IMR-90 (cell line): ENCODE measurements at regions not wholly inside any gene's neighbourhood (a gene's known extent, or its start where the extent isn't known, plus 50 kb on each side); places are given as distances from the start of the nearest gene placed in this dataset.
"Not testable (repeated sequence)": the region's sequence is repeated elsewhere in the genome, so short reads cannot be mapped to it uniquely, and the experiment has no call there.

Experiments
- ATAC-seq: fragments of 200-7000 bp; cut with Tn5 transposase; 2 replicates; pipeline ENCODE4 v1.9.1; 2020; ENCODE audit warnings: low read depth, mild to moderate bottlenecking, moderate library complexity
- BruUV-seq: library from RNA; stranded (reverse); fragments of 400-500 nt; replicated peaks from 2 replicates; lab custom pipeline; 2021; lab: Mats Ljungman, UMichigan
- CTCF ChIA-PET: fragments of 300-600 bp; formaldehyde crosslinking; extraction: SDS; loops from one replicate; lab custom pipeline; 2021; ENCODE audit warnings: antibody characterized with exemption; lab: Yijun Ruan, JAX
- POLR2A ChIA-PET: fragments of 300-600 bp; sonication (Branson Sonifier 250); formaldehyde crosslinking; loops from one replicate; lab custom pipeline; 2022; ENCODE audit warnings: antibody characterized with exemption; ENCODE audit not compliant: unreplicated experiment; lab: Charles Lee
- DNase-seq: peaks from one replicate; pipeline ENCODE4 v3.0.0; 2013
- H2AFZ ChIP-seq: replicated peaks from 2 replicates; pipeline ENCODE3; 2013; ENCODE audit warnings: low read length, mild to moderate bottlenecking; ENCODE audit not compliant: poor library complexity
- H2AK5ac ChIP-seq: 2 replicates; pipeline ENCODE4 v1.6.1; 2013; ENCODE audit warnings: low read depth, low read length, inconsistent platforms
- H2AK9ac ChIP-seq: replicated peaks from 2 replicates; pipeline ENCODE3; 2013; ENCODE audit warnings: mild to moderate bottlenecking, low read depth, low read length, moderate library complexity; ENCODE audit not compliant: poor library complexity
- H2BK120ac ChIP-seq: 2 replicates; pipeline ENCODE4 v1.6.1; 2013; ENCODE audit warnings: low read depth, low read length, inconsistent platforms
- H2BK15ac ChIP-seq: 3 replicates; pipeline ENCODE4 v1.6.1; 2013; ENCODE audit warnings: low read depth, low read length, inconsistent platforms
- H2BK20ac ChIP-seq: 2 replicates; pipeline ENCODE4 v1.6.1; 2013; ENCODE audit warnings: low read depth, mild to moderate bottlenecking, inconsistent platforms, low read length, moderate library complexity
- H2BK5ac ChIP-seq: 2 replicates; pipeline ENCODE4 v1.6.1; 2013; ENCODE audit warnings: mild to moderate bottlenecking, low read depth, low read length, inconsistent platforms; ENCODE audit not compliant: poor library complexity, severe bottlenecking
- H3K14ac ChIP-seq: replicated peaks from 2 replicates; pipeline ENCODE4 v1.6.1; 2013; ENCODE audit warnings: low read depth, low read length, inconsistent platforms
- H3K18ac ChIP-seq: 2 replicates; pipeline ENCODE4 v1.6.1; 2013; ENCODE audit warnings: low read depth, low read length, control low read depth
- H3K23ac ChIP-seq: 2 replicates; pipeline ENCODE4 v1.6.1; 2013; ENCODE audit warnings: low read depth, low read length, inconsistent platforms
- H3K27ac ChIP-seq: 2 replicates; pipeline ENCODE4 v1.5.1; 2013; ENCODE audit warnings: mild to moderate bottlenecking, control low read depth, low read length; ENCODE audit not compliant: insufficient read depth
- H3K27me3 ChIP-seq: 2 replicates; pipeline ENCODE4 v1.6.1; 2013; ENCODE audit warnings: low read length; ENCODE audit not compliant: control insufficient read depth, insufficient read depth
- H3K36me3 ChIP-seq: 2 replicates; pipeline ENCODE4 v1.6.1; 2013; ENCODE audit warnings: low read length, mixed read lengths; ENCODE audit not compliant: control insufficient read depth, insufficient read depth
- H3K4ac ChIP-seq: 2 replicates; pipeline ENCODE4 v1.6.1; 2013; ENCODE audit warnings: low read depth, low read length, inconsistent platforms
- H3K4me1 ChIP-seq: 2 replicates; pipeline ENCODE4 v1.6.1; 2013; ENCODE audit warnings: low read length, mixed read lengths; ENCODE audit not compliant: control insufficient read depth, insufficient read depth
- H3K4me2 ChIP-seq: 2 replicates; pipeline ENCODE4 v1.6.1; 2013; ENCODE audit warnings: low read depth, mild to moderate bottlenecking, control low read depth, low read length, moderate library complexity
- H3K4me3 ChIP-seq: 2 replicates; pipeline ENCODE4 v1.5.1; 2013; ENCODE audit warnings: low read depth, mild to moderate bottlenecking, control low read depth, low read length, moderate library complexity; ENCODE audit not compliant: insufficient read depth
- H3K56ac ChIP-seq: 2 replicates; pipeline ENCODE4 v1.6.1; 2013; ENCODE audit warnings: low read length, inconsistent platforms; ENCODE audit not compliant: insufficient read depth; ENCODE audit errors: extremely low read depth
- H3K79me1 ChIP-seq, 2 experiments: 2 replicates each; pipeline ENCODE4 v1.6.1; 2013; ENCODE audit warnings: low read length in 2 of 2, inconsistent platforms in 1 of 2, low read depth in 1 of 2
- H3K9ac ChIP-seq: 2 replicates; pipeline ENCODE4 v1.6.1; 2013; ENCODE audit warnings: low read depth, low read length, control low read depth
- H3K9me1 ChIP-seq: 2 replicates; pipeline ENCODE4 v1.6.1; 2013; ENCODE audit warnings: low read length, inconsistent platforms; ENCODE audit not compliant: insufficient read depth
- H3K9me3 ChIP-seq: 2 replicates; pipeline ENCODE4 v1.6.1; 2013; ENCODE audit warnings: low read length; ENCODE audit not compliant: control insufficient read depth, insufficient read depth
- H4K20me1 ChIP-seq: 2 replicates; pipeline ENCODE4 v1.6.1; 2013; ENCODE audit warnings: low read length, inconsistent platforms; ENCODE audit not compliant: insufficient read depth
- H4K5ac ChIP-seq: 2 replicates; pipeline ENCODE4 v1.6.1; 2013; ENCODE audit warnings: mild to moderate bottlenecking, low read depth, low read length, control low read depth
- H4K8ac ChIP-seq, 2 experiments: 2 replicates each; pipeline ENCODE4 v1.6.1; 2013; ENCODE audit warnings: low read depth in 2 of 2, low read length in 2 of 2, control low read depth in 1 of 2, inconsistent platforms in 1 of 2
- H4K91ac ChIP-seq: 2 replicates; pipeline ENCODE4 v1.6.1; 2013; ENCODE audit warnings: low read depth, low read length, inconsistent platforms; ENCODE audit not compliant: insufficient read depth
- WGBS, 2 experiments: methylation state at CpG; one replicate each; pipeline versions ENCODE4 v1.1.5 to v1.1.7; 2013; ENCODE audit warnings: missing lambda C conversion rate in 2 of 2; ENCODE audit not compliant: insufficient read length in 1 of 2; ENCODE audit errors: extremely low coverage in 2 of 2; 5-methylcytosine and 5-hydroxymethylcytosine counted together
- dilution Hi-C: fragments of 300-500 bp; cut with HindIII; formaldehyde crosslinking; loops from one replicate; pipeline ENCODE4 v1.14.3; 2018; ENCODE audit warnings: low sequenced_read_pairs; ENCODE audit not compliant: unreplicated experiment
- in situ Hi-C: fragments of 300-500 bp; cut with MboI; formaldehyde crosslinking; loops from 3 replicates; pipeline ENCODE4 v1.14.3; 2019; ENCODE audit warnings: low sequenced_read_pairs, inconsistent platforms, mixed read lengths
- intact Hi-C: fragments of 100-400 bp; cut with micrococcal nuclease; formaldehyde crosslinking; loops from 2 replicates; pipeline ENCODE4 v1.10.0; 2022

GRCh38 chr12:74281401-74282180, 256.0 kb upstream of the ATXN7L3B start:
- H3K27ac ChIP-seq, H2BK5ac ChIP-seq, H4K8ac ChIP-seq, H3K4me3 ChIP-seq, in situ Hi-C loops, ATAC-seq, H2AFZ ChIP-seq, H4K91ac ChIP-seq, H3K56ac ChIP-seq, H2AK5ac ChIP-seq, H3K36me3 ChIP-seq, H3K79me1 ChIP-seq, H3K23ac ChIP-seq, H3K4me1 ChIP-seq, H2BK15ac ChIP-seq, H4K5ac ChIP-seq, BruUV-seq, intact Hi-C loops, POLR2A ChIA-PET, H3K4me2 ChIP-seq, H2BK20ac ChIP-seq, H3K18ac ChIP-seq, H4K20me1 ChIP-seq, H3K27me3 ChIP-seq, H2BK120ac ChIP-seq, CTCF ChIA-PET, dilution Hi-C loops, H3K9ac ChIP-seq, H2AK9ac ChIP-seq, H3K14ac ChIP-seq, H3K9me1 ChIP-seq, H3K9me3 ChIP-seq, H3K4ac ChIP-seq, DNase-seq: not testable (repeated sequence)
- WGBS, 2 experiments, result 100% methylated on average over 2 of the region's 2 CpGs; no CpG with 5 or more reads in 1 of the 2 experiments
